GM23338 (cell line): ENCODE measurements at regions not wholly inside any gene's neighbourhood (a gene's known extent, or its start where the extent isn't known, plus 50 kb on each side); places are given as distances from the start of the nearest gene placed in this dataset.

Source experiments
- ATAC-seq: fragments of 200-7000 bp; cut with Tn5 transposase; 3 replicates; pipeline ENCODE4 v1.9.1; 2020
- DNase-seq: peaks from one replicate; pipeline ENCODE4 v3.0.0-alpha.2; 2015; ENCODE audit warnings: low spot score
- H2AFZ ChIP-seq: fragments of 200-600 bp; sonication (generic); 2 replicates; pipeline ENCODE4 v1.8.0; 2016; ENCODE audit warnings: antibody characterized with exemption, mild to moderate bottlenecking, moderate library complexity
- H3F3A ChIP-seq: fragments of 200-600 bp; sonication (generic); replicated peaks from 2 replicates; pipeline ENCODE4 v1.8.0; 2017; ENCODE audit warnings: antibody characterized with exemption, mixed run types, low read depth
- H3K27ac ChIP-seq: fragments of 200-600 bp; sonication (generic); 2 replicates; pipeline ENCODE4 v1.6.1; 2016; ENCODE audit warnings: low read depth
- H3K27me3 ChIP-seq: fragments of 200-600 bp; sonication (generic); 2 replicates; pipeline ENCODE4 v1.8.0; 2016; ENCODE audit warnings: mild to moderate bottlenecking, mixed run types, moderate library complexity; ENCODE audit not compliant: insufficient read depth
- H3K36me3 ChIP-seq: fragments of 200-600 bp; sonication (generic); 2 replicates; pipeline ENCODE4 v1.8.0; 2016; ENCODE audit warnings: mild to moderate bottlenecking; ENCODE audit not compliant: insufficient read depth
- H3K4me1 ChIP-seq: fragments of 200-600 bp; sonication (generic); 2 replicates; pipeline ENCODE4 v1.8.0; 2016; ENCODE audit warnings: mild to moderate bottlenecking, moderate library complexity; ENCODE audit not compliant: insufficient read depth
- H3K4me2 ChIP-seq: fragments of 200-600 bp; sonication (generic); 2 replicates; pipeline ENCODE4 v1.7.1; 2017; ENCODE audit warnings: mixed run types
- H3K4me3 ChIP-seq: fragments of 200-600 bp; sonication (generic); 2 replicates; pipeline ENCODE4 v1.6.1; 2016; ENCODE audit warnings: mixed run types
- H3K79me2 ChIP-seq: fragments of 200-600 bp; sonication (generic); replicated peaks from 2 replicates; pipeline ENCODE4 v1.8.0; 2017; ENCODE audit warnings: mild to moderate bottlenecking; ENCODE audit not compliant: insufficient read depth
- H3K9me2 ChIP-seq: fragments of 200-600 bp; sonication (generic); 2 replicates; pipeline ENCODE4 v1.8.0; 2017; ENCODE audit not compliant: insufficient read depth
- H4K20me1 ChIP-seq: fragments of 200-600 bp; sonication (generic); replicated peaks from 2 replicates; pipeline ENCODE4 v1.8.0; 2017; ENCODE audit warnings: mild to moderate bottlenecking; ENCODE audit not compliant: insufficient read depth
- H3K27ac Mint-ChIP-seq: 2 replicates; pipeline ENCODE4 v1.8.0; 2020; ENCODE audit warnings: inconsistent platforms, mild to moderate bottlenecking, moderate library complexity, mixed read lengths
- H3K27me3 Mint-ChIP-seq: 3 replicates; pipeline ENCODE4 v1.8.0; 2022; ENCODE audit warnings: low read depth, mild to moderate bottlenecking, moderate library complexity, mixed read lengths, inconsistent platforms; ENCODE audit not compliant: insufficient read depth, poor library complexity
- H3K36me3 Mint-ChIP-seq: 3 replicates; pipeline ENCODE4 v1.8.0; 2021; ENCODE audit warnings: low read depth, mild to moderate bottlenecking, inconsistent platforms, moderate library complexity, mixed read lengths
- H3K4me1 Mint-ChIP-seq: 3 replicates; pipeline ENCODE4 v1.8.0; 2020; ENCODE audit warnings: mild to moderate bottlenecking, inconsistent platforms, mixed read lengths
- H3K4me3 Mint-ChIP-seq: 3 replicates; pipeline ENCODE4 v1.8.0; 2021; ENCODE audit warnings: moderate library complexity, mild to moderate bottlenecking, inconsistent platforms, mixed read lengths
- H3K9me3 Mint-ChIP-seq: 3 replicates; pipeline ENCODE4 v1.8.0; 2020; ENCODE audit warnings: moderate library complexity, mild to moderate bottlenecking, inconsistent platforms, mixed read lengths
- EZH2 ChIP-seq: fragments of 200-600 bp; sonication (generic); IDR thresholded peaks from one replicate; pipeline ENCODE4 v1.8.0; 2017; ENCODE audit warnings: antibody characterized with exemption, mild to moderate bottlenecking, low read depth; ENCODE audit not compliant: unreplicated experiment
- EZH2phosphoT487 ChIP-seq: fragments of 200-600 bp; sonication (generic); IDR thresholded peaks from one replicate; pipeline ENCODE4 v1.8.1; 2018; ENCODE audit warnings: antibody characterized with exemption; ENCODE audit not compliant: unreplicated experiment
- JUNB ChIP-seq: IDR thresholded peaks from one replicate; pipeline ENCODE4 v1.6.1; 2016; ENCODE audit warnings: antibody characterized with exemption; ENCODE audit not compliant: unreplicated experiment
- NANOG ChIP-seq: IDR thresholded peaks from 2 replicates; pipeline ENCODE4 v1.6.1; 2016; ENCODE audit warnings: antibody characterized with exemption, borderline replicate concordance
- POLR2AphosphoS5 ChIP-seq: IDR thresholded peaks from 2 replicates; pipeline ENCODE4 v1.6.1; 2016; ENCODE audit warnings: antibody characterized with exemption, low read depth
- STAT1 ChIP-seq: IDR thresholded peaks from one replicate; pipeline ENCODE4 v1.6.1; 2016; ENCODE audit warnings: antibody characterized with exemption; ENCODE audit not compliant: unreplicated experiment
- ZNF114 ChIP-seq: fragments of 250-450 bp; sonication (Bioruptor Pico); IDR thresholded peaks from 2 replicates; pipeline ENCODE4 v1.5.0; 2020; ENCODE audit warnings: mild to moderate bottlenecking, moderate library complexity
- ZNF331 ChIP-seq: fragments of 250-450 bp; sonication (Bioruptor Pico); IDR thresholded peaks from 2 replicates; pipeline ENCODE4 v1.5.0; 2020; ENCODE audit warnings: low read depth, mild to moderate bottlenecking, moderate library complexity
- TF ChIP-seq, protein P1 (sequence below), 2 experiments: fragments of 200-600 bp in 1 of 2; sonication (generic) in 1 of 2; conservative IDR thresholded peaks; 2 replicates each; pipeline versions ENCODE4 v1.5.1 to v1.6.1; 2016 to 2017; ENCODE audit warnings: antibody characterized with exemption in 2 of 2, low read depth in 2 of 2, mild to moderate bottlenecking in 2 of 2, moderate library complexity in 1 of 2
- TF ChIP-seq, protein P2 (sequence below): IDR thresholded peaks from one replicate; pipeline ENCODE4 v1.6.1; 2018; ENCODE audit warnings: antibody characterized with exemption; ENCODE audit not compliant: unreplicated experiment
- TF ChIP-seq, protein P3 (sequence below): fragments of 250-450 bp; sonication (Bioruptor Pico); IDR thresholded peaks from 2 replicates; pipeline ENCODE4 v1.5.0; 2020; ENCODE audit warnings: mild to moderate bottlenecking, moderate library complexity

DNA sequence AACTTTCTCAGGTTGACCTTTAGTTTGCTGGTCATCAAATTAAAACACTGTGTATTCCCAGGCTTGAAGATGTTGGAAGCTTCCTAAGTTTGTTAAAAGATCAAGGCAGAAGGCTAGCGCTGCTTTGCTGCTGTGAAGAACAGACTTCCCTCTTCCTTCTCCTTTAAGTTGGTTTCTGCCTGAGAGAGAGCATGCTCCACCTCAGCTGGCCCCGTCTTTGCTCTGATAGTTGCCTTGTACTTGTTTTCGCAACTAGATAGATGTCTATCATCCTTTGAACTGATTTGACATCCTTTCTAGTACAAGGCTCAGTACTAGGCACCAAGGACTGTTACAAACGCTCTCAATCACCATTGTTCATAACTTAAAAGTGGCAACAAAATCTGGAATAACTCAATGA is 177.8 kb upstream of the MKLN1 start (continued):
- TF ChIP-seq, protein P1, sequence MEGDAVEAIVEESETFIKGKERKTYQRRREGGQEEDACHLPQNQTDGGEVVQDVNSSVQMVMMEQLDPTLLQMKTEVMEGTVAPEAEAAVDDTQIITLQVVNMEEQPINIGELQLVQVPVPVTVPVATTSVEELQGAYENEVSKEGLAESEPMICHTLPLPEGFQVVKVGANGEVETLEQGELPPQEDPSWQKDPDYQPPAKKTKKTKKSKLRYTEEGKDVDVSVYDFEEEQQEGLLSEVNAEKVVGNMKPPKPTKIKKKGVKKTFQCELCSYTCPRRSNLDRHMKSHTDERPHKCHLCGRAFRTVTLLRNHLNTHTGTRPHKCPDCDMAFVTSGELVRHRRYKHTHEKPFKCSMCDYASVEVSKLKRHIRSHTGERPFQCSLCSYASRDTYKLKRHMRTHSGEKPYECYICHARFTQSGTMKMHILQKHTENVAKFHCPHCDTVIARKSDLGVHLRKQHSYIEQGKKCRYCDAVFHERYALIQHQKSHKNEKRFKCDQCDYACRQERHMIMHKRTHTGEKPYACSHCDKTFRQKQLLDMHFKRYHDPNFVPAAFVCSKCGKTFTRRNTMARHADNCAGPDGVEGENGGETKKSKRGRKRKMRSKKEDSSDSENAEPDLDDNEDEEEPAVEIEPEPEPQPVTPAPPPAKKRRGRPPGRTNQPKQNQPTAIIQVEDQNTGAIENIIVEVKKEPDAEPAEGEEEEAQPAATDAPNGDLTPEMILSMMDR (conservative IDR thresholded peaks at IDR 0.05; ENCODE audit: low read depth in 2 of 2) = no peak
- no peak for TF ChIP-seq ZNF114 (CRISPR knock-in tag)

DNA sequence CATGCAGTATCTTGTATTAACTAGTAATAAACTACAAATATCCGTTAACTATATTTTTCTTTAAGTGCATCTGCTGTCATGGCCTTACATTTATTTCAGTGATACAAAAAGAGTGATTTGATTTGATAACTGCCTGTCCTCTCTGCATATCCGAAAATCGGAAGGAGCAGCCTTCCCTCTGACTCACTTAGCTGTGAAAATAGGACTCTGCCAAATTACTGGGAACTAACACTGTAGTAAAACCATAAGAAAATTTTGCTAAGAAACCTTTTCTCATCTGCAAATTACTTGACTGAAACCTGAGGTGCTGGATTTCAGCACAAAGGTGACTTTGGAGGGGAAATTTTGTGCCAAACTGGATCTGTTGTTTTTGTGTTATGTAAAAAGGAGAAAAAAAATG is 176.6 kb upstream of the MKLN1 start:
- Histone ChIP-seq H3K4me1 (no peaks in the 10 kb centered on the region), H4K20me1 (no peaks in the 10 kb centered on the region), H3K9me2 (no peaks in the 10 kb centered on the region), H3K4me3 (no peak overlapping the region), H3K36me3 (no peaks in the 10 kb centered on the region), H3K27me3 (no peaks in the 10 kb centered on the region), H3F3A (no peaks in the 10 kb centered on the region), H3K27ac (no peak overlapping the region), H2AFZ (no peak overlapping the region), H3K79me2 (no peaks in the 10 kb centered on the region), H3K4me2 (no peak overlapping the region)
- DNase-seq = no peak
- Mint-ChIP-seq H3K36me3 (no peaks in the 10 kb centered on the region), H3K9me3 (no peaks in the 10 kb centered on the region), H3K27ac (no peak overlapping the region), H3K4me3 (no peak overlapping the region), H3K27me3 (peaks cover 1% of the 10 kb centered on the region), H3K4me1 (peaks cover 9% of the 10 kb centered on the region; the same call in 2 of the 3 replicates)
- ATAC-seq = no peak
- TF ChIP-seq ZNF114 (CRISPR knock-in tag) (no peak), EZH2phosphoT487 (no peak), EZH2 (no peak), POLR2AphosphoS5 (no peak), JUNB (no peak), STAT1 (no peak), ZNF331 (CRISPR knock-in tag) (no peak), NANOG (no peak)
- TF ChIP-seq, protein P2, sequence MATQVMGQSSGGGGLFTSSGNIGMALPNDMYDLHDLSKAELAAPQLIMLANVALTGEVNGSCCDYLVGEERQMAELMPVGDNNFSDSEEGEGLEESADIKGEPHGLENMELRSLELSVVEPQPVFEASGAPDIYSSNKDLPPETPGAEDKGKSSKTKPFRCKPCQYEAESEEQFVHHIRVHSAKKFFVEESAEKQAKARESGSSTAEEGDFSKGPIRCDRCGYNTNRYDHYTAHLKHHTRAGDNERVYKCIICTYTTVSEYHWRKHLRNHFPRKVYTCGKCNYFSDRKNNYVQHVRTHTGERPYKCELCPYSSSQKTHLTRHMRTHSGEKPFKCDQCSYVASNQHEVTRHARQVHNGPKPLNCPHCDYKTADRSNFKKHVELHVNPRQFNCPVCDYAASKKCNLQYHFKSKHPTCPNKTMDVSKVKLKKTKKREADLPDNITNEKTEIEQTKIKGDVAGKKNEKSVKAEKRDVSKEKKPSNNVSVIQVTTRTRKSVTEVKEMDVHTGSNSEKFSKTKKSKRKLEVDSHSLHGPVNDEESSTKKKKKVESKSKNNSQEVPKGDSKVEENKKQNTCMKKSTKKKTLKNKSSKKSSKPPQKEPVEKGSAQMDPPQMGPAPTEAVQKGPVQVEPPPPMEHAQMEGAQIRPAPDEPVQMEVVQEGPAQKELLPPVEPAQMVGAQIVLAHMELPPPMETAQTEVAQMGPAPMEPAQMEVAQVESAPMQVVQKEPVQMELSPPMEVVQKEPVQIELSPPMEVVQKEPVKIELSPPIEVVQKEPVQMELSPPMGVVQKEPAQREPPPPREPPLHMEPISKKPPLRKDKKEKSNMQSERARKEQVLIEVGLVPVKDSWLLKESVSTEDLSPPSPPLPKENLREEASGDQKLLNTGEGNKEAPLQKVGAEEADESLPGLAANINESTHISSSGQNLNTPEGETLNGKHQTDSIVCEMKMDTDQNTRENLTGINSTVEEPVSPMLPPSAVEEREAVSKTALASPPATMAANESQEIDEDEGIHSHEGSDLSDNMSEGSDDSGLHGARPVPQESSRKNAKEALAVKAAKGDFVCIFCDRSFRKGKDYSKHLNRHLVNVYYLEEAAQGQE = no peak
- TF ChIP-seq, protein P3, sequence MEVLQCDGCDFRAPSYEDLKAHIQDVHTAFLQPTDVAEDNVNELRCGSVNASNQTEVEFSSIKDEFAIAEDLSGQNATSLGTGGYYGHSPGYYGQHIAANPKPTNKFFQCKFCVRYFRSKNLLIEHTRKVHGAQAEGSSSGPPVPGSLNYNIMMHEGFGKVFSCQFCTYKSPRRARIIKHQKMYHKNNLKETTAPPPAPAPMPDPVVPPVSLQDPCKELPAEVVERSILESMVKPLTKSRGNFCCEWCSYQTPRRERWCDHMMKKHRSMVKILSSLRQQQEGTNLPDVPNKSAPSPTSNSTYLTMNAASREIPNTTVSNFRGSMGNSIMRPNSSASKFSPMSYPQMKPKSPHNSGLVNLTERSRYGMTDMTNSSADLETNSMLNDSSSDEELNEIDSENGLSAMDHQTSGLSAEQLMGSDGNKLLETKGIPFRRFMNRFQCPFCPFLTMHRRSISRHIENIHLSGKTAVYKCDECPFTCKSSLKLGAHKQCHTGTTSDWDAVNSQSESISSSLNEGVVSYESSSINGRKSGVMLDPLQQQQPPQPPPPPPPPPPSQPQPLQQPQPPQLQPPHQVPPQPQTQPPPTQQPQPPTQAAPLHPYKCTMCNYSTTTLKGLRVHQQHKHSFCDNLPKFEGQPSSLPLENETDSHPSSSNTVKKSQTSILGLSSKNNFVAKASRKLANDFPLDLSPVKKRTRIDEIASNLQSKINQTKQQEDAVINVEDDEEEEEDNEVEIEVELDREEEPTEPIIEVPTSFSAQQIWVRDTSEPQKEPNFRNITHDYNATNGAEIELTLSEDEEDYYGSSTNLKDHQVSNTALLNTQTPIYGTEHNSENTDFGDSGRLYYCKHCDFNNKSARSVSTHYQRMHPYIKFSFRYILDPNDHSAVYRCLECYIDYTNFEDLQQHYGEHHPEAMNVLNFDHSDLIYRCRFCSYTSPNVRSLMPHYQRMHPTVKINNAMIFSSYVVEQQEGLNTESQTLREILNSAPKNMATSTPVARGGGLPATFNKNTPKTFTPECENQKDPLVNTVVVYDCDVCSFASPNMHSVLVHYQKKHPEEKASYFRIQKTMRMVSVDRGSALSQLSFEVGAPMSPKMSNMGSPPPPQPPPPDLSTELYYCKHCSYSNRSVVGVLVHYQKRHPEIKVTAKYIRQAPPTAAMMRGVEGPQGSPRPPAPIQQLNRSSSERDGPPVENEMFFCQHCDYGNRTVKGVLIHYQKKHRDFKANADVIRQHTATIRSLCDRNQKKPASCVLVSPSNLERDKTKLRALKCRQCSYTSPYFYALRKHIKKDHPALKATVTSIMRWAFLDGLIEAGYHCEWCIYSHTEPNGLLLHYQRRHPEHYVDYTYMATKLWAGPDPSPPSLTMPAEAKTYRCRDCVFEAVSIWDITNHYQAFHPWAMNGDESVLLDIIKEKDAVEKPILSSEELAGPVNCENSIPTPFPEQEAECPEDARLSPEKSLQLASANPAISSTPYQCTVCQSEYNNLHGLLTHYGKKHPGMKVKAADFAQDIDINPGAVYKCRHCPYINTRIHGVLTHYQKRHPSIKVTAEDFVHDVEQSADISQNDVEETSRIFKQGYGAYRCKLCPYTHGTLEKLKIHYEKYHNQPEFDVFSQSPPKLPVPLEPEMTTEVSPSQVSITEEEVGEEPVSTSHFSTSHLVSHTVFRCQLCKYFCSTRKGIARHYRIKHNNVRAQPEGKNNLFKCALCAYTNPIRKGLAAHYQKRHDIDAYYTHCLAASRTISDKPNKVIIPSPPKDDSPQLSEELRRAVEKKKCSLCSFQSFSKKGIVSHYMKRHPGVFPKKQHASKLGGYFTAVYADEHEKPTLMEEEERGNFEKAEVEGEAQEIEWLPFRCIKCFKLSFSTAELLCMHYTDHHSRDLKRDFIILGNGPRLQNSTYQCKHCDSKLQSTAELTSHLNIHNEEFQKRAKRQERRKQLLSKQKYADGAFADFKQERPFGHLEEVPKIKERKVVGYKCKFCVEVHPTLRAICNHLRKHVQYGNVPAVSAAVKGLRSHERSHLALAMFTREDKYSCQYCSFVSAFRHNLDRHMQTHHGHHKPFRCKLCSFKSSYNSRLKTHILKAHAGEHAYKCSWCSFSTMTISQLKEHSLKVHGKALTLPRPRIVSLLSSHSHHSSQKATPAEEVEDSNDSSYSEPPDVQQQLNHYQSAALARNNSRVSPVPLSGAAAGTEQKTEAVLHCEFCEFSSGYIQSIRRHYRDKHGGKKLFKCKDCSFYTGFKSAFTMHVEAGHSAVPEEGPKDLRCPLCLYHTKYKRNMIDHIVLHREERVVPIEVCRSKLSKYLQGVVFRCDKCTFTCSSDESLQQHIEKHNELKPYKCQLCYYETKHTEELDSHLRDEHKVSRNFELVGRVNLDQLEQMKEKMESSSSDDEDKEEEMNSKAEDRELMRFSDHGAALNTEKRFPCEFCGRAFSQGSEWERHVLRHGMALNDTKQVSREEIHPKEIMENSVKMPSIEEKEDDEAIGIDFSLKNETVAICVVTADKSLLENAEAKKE = no peak
- TF ChIP-seq, protein P1 (conservative IDR thresholded peaks at IDR 0.05; ENCODE audit: low read depth in 2 of 2) = no peak
